ENCODE measurements at regions not wholly inside any gene's neighbourhood (a gene's known extent, or its start where the extent isn't known, plus 50 kb on each side); places are given as distances from the start of the nearest gene placed in this dataset.

DNA sequence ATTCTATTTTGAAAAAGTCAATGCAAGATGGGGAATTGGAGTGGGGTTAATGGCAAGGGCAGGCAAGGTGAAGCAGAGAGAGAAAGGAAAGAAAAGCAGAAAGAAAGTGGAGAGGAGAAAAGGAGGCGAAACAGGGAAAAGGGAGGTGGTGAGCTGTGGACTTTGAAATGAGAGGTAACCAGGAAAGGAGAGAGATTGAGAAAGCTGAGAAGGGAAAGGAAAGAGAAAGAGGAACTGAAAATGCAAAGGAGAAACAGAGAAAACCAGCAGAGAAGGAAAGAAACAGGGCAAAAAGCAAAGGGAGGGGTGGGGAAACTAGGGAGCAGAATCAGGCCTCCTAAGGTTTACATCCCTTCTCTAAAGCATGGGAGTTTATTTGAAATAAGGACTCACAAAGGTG, 72.5 kb upstream of the TPK1 start:
- DNase-seq (ENCODE audit: low read depth, low spot score): no peak
- in situ Hi-C loops (cut with HindIII; ENCODE audit: low pct_unique_long_range_greater_than_20kb, low sequenced_read_pairs): no loop called here

DNA sequence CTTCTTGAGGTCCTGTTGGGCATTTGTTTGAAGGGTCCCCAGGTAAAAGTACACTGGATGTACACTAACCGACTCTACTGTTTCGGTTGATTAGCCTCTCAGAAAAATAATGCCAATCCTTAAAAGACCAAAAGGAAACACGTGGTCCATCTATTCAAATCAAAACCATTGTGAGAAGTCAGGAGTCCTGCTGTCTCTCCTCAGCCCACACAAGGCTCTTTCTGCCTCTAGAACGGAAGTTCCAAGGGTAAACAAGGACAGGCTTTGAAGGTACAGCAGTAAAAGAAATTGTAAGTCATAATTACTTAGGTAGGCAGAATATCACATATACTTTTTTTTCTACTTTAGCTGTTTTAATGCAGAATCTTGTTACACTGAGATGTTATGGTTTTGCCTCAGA, 71.7 kb upstream of the TPK1 start:
- in situ Hi-C loops (cut with HindIII; ENCODE audit: low pct_unique_long_range_greater_than_20kb, low sequenced_read_pairs): no loop called here
- peak; percentile 15 for DNase-seq (ENCODE audit: low read depth, low spot score)

DNA sequence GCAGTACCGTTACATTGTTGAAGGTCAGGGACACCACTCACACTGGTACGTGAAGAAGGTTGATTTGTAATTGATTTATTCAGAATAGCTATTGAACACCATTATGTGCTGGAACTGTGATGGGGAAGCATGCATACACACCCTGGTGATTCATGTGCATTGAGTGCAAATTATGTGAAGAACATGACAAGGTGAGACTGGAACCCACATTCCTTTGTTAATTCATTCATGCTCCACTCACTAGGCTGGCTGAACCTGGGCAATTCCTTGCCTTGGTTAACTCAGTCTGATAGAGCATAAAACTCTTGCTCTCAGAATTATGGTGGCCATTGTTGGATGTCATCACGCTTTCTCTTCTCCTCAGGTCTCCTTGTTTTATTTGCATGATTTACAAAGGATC, 67.3 kb upstream of the TPK1 start:
- no peak for DNase-seq (ENCODE audit: low read depth, low spot score)
- in situ Hi-C loops (cut with HindIII; ENCODE audit: low pct_unique_long_range_greater_than_20kb, low sequenced_read_pairs): no loop called here

DNA sequence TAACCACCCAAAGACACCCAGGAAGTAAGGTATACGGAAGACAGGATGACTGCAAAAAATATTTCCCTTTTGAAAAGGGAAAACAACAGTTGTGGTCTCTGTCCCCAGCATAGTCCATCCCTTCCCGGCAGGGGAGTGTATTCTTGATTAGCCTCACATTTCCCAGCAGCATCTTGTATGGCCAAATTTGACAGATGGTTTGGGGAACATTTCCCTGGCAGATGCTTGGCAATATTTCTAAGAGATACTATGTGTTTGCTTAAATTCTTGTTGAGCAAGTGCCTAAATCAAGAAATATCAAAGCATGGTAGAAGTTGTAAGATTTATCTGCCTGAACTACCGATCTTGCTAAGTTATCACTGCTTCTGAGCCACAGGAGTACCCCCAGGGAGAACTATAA, 56.9 kb upstream of the TPK1 start:
- no peak for DNase-seq (ENCODE audit: low read depth, low spot score)
- in situ Hi-C loops (cut with HindIII; ENCODE audit: low pct_unique_long_range_greater_than_20kb, low sequenced_read_pairs): no loop called here
